ENCODE measurements at regions not wholly inside any gene's neighbourhood (a gene's known extent, or its start where the extent isn't known, plus 50 kb on each side); places are given as distances from the start of the nearest gene placed in this dataset.

DNA sequence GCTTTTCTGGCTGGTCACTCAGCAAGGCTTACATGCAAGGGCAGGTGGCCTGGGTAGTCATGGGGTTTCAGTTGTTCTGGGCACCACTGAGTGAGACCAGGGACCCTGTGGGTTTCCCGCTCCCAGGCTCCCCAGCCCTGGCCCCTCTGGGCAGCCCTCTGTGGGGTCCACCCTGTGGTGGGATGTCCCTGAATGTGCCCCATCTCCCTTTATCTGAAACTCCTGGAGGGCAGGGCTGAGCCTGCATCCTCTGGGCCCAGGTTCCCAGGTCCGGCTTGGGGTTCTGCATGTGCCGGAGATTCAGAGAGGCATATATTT lies 1041.0 kb downstream of the BRD1 start:
- DNase-seq (ENCODE audit: insufficient read length, low spot score) = no peak
- no peak for FAIRE-seq
- no peak for TF ChIP-seq SPI1 (IDR thresholded peaks at IDR 0.05; ENCODE audit: low read depth, low read length)
- TF ChIP-seq PAX5 (IDR thresholded peaks at IDR 0.05; ENCODE audit: insufficient read depth, low read length, severe bottlenecking) = no peak
- no peak for TF ChIP-seq POLR2A (IDR thresholded peaks at IDR 0.05; ENCODE audit: low read depth, low read length)
- TF ChIP-seq POLR2AphosphoS5 (IDR thresholded peaks at IDR 0.05; ENCODE audit: low read depth, low read length) = no peak
- TF ChIP-seq POU2F2 (IDR thresholded peaks at IDR 0.05; ENCODE audit: low read depth, low read length) = no peak
- no peak for TF ChIP-seq TAF1 (IDR thresholded peaks at IDR 0.05; ENCODE audit: low read depth, low read length)

DNA sequence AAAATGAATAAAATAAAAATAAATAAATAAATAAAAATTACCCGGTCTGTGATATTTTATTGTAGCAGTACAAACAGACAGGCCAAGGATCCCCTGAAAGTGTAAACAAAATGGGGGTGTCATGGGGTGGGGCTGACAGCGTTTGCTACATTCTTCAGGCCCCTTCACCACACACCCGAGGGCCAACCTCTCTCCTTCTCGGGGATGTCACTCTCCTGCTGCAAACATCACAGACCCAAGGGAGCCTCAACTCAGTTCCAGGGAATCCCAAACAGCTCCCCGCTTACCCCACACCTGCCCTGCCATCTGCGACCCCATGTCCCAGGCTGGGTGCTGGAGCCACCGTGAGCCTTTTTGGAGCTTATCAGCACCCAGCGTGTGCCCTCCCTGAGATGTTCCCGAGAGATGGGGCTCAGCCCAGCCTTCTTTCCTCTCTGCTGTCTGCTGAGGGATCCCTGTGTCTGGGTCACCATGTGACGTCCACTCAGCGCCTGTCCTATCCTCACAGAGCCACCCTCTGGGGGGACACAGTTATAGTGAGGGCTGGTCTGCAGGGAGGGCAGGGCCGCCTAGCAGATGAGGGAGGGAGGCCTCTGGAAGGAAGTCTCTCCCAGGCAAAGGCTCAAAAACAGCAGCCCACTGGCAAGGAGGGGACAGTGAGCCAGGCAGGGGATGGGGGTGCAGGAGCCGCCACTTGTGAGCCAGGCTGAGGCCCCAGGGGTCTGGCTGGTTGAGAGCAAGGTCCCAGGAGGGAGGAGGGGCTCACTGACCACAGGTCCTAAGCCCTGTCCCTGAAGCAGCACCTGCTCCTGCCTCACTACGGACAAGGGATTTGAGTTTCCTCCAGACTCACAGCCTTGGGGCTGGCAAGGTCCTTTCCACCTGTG lies 1041.6 kb downstream of the BRD1 start:
- no peak for FAIRE-seq
- DNase-seq (ENCODE audit: insufficient read length, low spot score) = no peak
- TF ChIP-seq POU2F2 (IDR thresholded peaks at IDR 0.05; ENCODE audit: low read depth, low read length) (no peak), SPI1 (IDR thresholded peaks at IDR 0.05; ENCODE audit: low read depth, low read length) (no peak)

DNA sequence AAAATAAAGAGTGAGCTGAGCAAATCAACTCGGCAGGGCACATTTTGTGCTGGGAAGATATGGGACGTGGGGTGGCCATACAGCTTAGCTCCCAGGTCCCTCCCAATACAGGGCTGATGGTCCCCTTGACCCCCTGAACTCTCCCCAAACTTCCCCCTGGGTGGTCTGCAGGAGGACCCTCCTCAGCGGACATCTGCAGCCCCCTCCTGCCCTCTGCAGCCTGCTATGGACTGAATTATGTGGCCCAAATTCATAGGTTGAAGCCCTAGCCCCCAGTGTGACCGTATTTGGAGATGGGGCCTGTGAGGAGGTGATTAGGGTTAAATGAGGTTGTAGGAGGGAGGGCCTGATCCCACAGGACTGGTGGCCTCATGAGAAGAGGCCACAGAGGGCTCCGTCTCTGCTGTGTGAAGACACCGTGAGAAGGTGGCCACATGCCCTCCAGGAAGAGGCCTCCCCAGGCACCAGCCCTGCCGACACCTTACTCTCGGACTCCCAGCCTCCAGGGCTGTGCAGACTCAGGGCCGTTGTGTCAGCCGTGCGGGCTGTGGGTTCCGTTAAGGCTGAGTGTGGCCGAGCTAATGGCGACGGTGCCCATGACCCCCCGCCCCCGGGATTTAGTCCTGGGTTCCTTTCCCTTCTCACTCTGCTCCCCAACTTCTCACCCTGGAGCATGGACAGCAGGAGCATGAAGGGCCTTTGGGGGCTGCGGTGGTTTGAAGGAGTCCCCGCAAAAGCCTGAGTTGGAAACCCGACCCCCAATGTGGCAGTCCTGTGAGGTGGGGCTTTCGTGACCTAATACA lies 1042.8 kb downstream of the BRD1 start:
- no peak for DNase-seq (ENCODE audit: insufficient read length, low spot score)
- FAIRE-seq = no peak
- TF ChIP-seq POLR2A (IDR thresholded peaks at IDR 0.05; ENCODE audit: low read depth, low read length) (no peak), POU2F2 (IDR thresholded peaks at IDR 0.05; ENCODE audit: low read depth, low read length) (no peak)

DNA sequence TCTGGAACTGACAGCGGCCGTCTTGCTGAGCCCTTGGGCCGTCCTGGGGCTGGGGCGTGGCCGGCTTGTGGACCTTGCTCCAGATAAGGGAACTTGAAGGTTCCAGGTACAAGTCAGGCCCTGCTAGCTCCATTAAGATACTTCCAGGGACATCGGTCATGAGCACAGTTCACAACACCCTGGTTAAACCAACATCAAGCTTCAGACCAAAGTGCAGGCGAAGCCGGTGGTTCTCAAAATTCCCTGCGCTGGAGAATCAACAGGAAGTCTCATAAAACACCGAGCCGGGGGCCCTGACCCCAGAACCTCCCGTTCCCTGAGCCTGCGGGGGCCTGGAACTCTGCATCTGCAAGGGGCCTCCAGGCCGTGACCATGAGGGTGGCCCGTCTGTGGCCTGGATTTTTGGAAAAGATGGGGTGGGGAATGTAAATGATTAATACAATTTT lies 1043.8 kb downstream of the BRD1 start:
- no peak for DNase-seq (ENCODE audit: insufficient read length, low spot score)
- no peak for FAIRE-seq
- TF ChIP-seq SPI1 (IDR thresholded peaks at IDR 0.05; ENCODE audit: low read depth, low read length) (no peak), TAF1 (IDR thresholded peaks at IDR 0.05; ENCODE audit: low read depth, low read length) (no peak), POU2F2 (IDR thresholded peaks at IDR 0.05; ENCODE audit: low read depth, low read length) (no peak), POLR2A (IDR thresholded peaks at IDR 0.05; ENCODE audit: low read depth, low read length) (no peak), POLR2AphosphoS5 (IDR thresholded peaks at IDR 0.05; ENCODE audit: low read depth, low read length) (no peak), PAX5 (IDR thresholded peaks at IDR 0.05; ENCODE audit: insufficient read depth, low read length, severe bottlenecking) (no peak)

DNA sequence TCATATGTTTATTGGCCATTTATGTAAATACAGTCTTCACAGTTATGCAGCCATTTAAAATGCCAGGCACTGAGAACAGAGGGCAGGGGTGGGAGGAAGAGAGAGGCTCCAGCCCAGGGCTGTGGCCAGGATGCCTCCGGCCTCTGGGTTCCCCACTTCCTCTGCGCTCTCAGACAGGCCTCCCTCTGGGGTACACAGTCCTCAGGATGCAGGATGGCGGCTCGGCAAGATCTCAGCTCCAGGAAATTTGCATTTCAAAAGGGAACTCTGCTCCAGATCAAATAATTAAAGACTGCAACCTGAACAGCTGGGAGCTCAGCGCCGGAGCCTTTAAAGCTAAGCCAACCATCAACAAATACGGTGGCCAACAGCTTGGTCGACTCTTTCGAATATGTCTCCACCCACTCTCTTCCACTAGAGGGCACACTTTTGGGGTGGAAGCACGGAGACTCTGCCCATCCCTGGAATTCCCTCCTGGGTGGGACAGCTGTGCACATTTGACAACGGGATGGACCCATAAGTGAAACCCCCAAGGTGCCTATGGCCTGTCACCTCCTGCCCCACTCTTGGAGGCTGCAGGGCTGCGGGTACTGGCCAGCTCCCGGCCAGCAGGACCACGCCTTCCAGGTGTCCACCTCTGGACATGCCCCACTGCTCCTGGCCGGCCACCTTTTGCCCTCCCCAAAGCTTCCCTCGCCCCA lies 1044.7 kb downstream of the BRD1 start:
- no peak for FAIRE-seq
- DNase-seq (ENCODE audit: insufficient read length, low spot score) = no peak
- no peak for TF ChIP-seq PAX5 (IDR thresholded peaks at IDR 0.05; ENCODE audit: insufficient read depth, low read length, severe bottlenecking)
- TF ChIP-seq POLR2AphosphoS5 (IDR thresholded peaks at IDR 0.05; ENCODE audit: low read depth, low read length) = no peak
- no peak for TF ChIP-seq POU2F2 (IDR thresholded peaks at IDR 0.05; ENCODE audit: low read depth, low read length)
- no peak for TF ChIP-seq TAF1 (IDR thresholded peaks at IDR 0.05; ENCODE audit: low read depth, low read length)

DNA sequence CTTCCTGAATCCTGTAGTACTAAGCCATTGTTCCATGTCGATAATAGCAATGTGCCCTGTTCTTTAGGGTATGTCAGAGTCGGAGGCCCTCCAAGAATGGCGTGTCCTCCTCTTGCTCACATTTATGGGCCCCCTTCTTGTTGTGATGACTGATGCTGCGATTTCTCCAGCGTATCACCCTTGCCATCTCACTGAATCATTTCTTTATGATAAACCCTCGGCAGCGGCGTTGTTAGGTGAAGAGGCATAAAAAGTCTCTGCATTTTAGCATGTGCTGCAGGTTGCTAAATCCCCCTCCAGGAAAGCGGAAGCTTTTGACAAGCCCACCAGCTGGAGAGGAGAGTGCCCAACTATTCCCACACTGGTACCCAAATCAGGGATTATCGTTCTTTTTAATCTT lies 1045.3 kb downstream of the BRD1 start:
- FAIRE-seq (no peak), DNase-seq (ENCODE audit: insufficient read length, low spot score) (no peak)
- TF ChIP-seq TAF1 (IDR thresholded peaks at IDR 0.05; ENCODE audit: low read depth, low read length) (no peak), POLR2A (IDR thresholded peaks at IDR 0.05; ENCODE audit: low read depth, low read length) (no peak), POLR2AphosphoS5 (IDR thresholded peaks at IDR 0.05; ENCODE audit: low read depth, low read length) (no peak), POU2F2 (IDR thresholded peaks at IDR 0.05; ENCODE audit: low read depth, low read length) (no peak), PAX5 (IDR thresholded peaks at IDR 0.05; ENCODE audit: insufficient read depth, low read length, severe bottlenecking) (no peak), SPI1 (IDR thresholded peaks at IDR 0.05; ENCODE audit: low read depth, low read length) (no peak)

DNA sequence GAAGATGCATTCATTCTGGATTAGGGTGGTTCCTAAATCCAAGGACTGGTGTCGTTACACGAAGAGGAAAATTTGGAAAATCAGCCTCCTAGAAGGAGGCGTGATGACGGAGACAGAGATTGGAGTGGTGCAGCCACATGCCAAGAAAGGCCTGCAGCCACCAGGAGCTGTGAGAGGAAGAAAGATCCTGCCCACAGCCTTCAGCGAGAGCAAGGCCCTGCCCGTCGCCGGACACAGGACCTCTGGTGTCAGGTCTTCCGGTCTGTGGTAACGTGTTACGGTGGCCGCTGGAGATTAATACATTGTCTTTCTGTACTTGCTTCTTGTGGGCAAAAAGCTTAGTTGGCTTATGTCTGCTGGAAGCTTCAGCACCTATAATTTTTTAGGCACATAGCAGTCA lies 1045.8 kb downstream of the BRD1 start:
- FAIRE-seq = no peak
- TF ChIP-seq POU2F2 (IDR thresholded peaks at IDR 0.05; ENCODE audit: low read depth, low read length) (no peak), PAX5 (IDR thresholded peaks at IDR 0.05; ENCODE audit: insufficient read depth, low read length, severe bottlenecking) (no peak), POLR2AphosphoS5 (IDR thresholded peaks at IDR 0.05; ENCODE audit: low read depth, low read length) (no peak), SPI1 (IDR thresholded peaks at IDR 0.05; ENCODE audit: low read depth, low read length) (no peak), TAF1 (IDR thresholded peaks at IDR 0.05; ENCODE audit: low read depth, low read length) (no peak)
- no peak for DNase-seq (ENCODE audit: insufficient read length, low spot score)

DNA sequence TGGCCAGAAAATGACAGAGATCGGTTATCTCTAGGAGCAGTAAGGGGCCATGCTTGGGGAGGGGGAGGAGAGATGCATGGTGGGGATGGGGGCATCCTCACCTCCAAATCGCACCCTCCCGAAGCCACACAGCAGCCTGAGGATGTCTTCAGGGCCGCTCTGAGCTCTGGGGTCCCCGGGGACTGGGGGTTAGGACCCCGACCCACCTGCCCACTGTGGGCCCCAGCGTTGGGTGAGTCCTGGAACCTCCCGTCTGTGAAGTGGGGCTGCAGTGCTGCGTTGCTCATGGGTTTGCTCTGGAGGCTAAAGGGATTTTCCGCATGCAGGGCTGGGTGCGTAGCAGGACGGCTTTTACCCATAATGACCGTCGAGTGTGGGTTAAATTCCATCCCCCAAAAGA lies 1046.3 kb downstream of the BRD1 start:
- TF ChIP-seq TAF1 (IDR thresholded peaks at IDR 0.05; ENCODE audit: low read depth, low read length) = no peak
- no peak for TF ChIP-seq POLR2A (IDR thresholded peaks at IDR 0.05; ENCODE audit: low read depth, low read length)
- no peak for TF ChIP-seq POU2F2 (IDR thresholded peaks at IDR 0.05; ENCODE audit: low read depth, low read length)
- no peak for TF ChIP-seq POLR2AphosphoS5 (IDR thresholded peaks at IDR 0.05; ENCODE audit: low read depth, low read length)
- TF ChIP-seq SPI1 (IDR thresholded peaks at IDR 0.05; ENCODE audit: low read depth, low read length) = no peak
- no peak for TF ChIP-seq PAX5 (IDR thresholded peaks at IDR 0.05; ENCODE audit: insufficient read depth, low read length, severe bottlenecking)
- DNase-seq (ENCODE audit: insufficient read length, low spot score) = no peak
- no peak for FAIRE-seq

DNA sequence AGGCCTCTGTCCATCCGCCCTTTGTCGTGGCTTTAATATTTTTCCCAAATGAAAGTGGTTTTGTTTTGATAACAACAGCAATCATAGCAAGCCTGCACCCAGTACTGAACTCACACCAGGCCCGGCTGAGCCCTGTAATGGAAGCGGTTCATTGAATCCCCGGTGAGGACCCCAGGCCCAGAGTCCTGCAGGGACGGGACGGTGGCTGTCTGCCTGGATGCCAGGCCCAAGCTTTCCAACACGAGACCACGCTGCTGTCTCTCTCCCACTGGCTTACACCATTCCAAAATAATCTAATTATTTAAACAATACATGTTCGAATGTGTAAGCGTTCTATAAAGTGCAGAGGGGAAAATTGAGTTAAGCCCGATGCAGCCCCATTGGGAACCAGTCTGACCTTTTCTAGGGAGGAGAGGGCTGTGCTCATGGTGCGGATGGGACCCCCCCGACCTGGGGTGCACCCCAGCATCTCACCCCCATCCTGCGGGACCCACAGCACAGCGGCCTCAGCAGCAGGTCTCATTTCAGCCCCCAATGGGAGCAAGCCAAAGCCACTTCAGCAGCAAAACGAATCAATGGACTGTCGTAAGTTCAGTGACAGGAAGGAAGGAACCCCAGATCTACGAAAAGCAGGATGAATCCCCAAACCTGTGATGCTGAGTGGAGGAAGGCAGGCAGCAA lies 1046.9 kb downstream of the BRD1 start:
- TF ChIP-seq POLR2AphosphoS5 (IDR thresholded peaks at IDR 0.05; ENCODE audit: low read depth, low read length) = no peak
- no peak for TF ChIP-seq TAF1 (IDR thresholded peaks at IDR 0.05; ENCODE audit: low read depth, low read length)
- no peak for TF ChIP-seq SPI1 (IDR thresholded peaks at IDR 0.05; ENCODE audit: low read depth, low read length)
- TF ChIP-seq POU2F2 (IDR thresholded peaks at IDR 0.05; ENCODE audit: low read depth, low read length) = no peak
- FAIRE-seq = no peak
- DNase-seq (ENCODE audit: insufficient read length, low spot score) = no peak

Data from GM12891 (cell line).